Esophagus squamous epithelium (tissue), 5 donors: ENCODE measurements at regions not wholly inside any gene's neighbourhood (a gene's known extent, or its start where the extent isn't known, plus 50 kb on each side); places are given as distances from the start of the nearest gene placed in this dataset.

Experiments used
- DNase-seq: peaks from one replicate; lab custom pipeline; 2025; lab: John Stamatoyannopoulos, UW
- H3K27ac ChIP-seq, 4 donors: fragments of 200-600 bp; sonication (generic); one replicate each; pipeline ENCODE4 v1.5.1; 2016 to 2019; ENCODE audit warnings: mild to moderate bottlenecking in 1 of 4
- H3K27me3 ChIP-seq, 4 donors: fragments of 200-600 bp; sonication (generic); 1 replicate in 3 of 4; 2 replicates in 1 of 4; pipeline versions ENCODE4 v1.5.1 to v1.6.0; 2017 to 2021; ENCODE audit warnings: antibody characterized with exemption in 1 of 4
- H3K36me3 ChIP-seq, 3 donors: fragments of 200-600 bp; sonication (generic); one replicate each; pipeline ENCODE4 v1.5.1; 2016 to 2019
- H3K4me1 ChIP-seq, 3 donors: fragments of 200-600 bp; sonication (generic); one replicate each; pipeline ENCODE4 v1.5.1; 2017 to 2019
- H3K4me3 ChIP-seq, 4 donors: fragments of 200-600 bp; sonication (generic); 1 replicate in 3 of 4; 2 replicates in 1 of 4; pipeline ENCODE4 v1.5.1; 2016 to 2019; ENCODE audit warnings: mild to moderate bottlenecking in 2 of 4, moderate library complexity in 1 of 4
- H3K9me3 ChIP-seq, 3 donors: fragments of 200-600 bp; sonication (generic); one replicate each; pipeline ENCODE4 v1.5.1; 2016 to 2019
- CTCF ChIP-seq, 6 experiments: fragments of 450-650 bp in 4 of 6; fragments of 200-600 bp in 2 of 6; sonication (generic) in 2 of 6; IDR thresholded peaks; one replicate each; pipeline ENCODE4 v1.5.1; 2016 to 2019; ENCODE audit warnings: antibody characterized with exemption in 6 of 6, mild to moderate bottlenecking in 4 of 6, moderate library complexity in 4 of 6
- POLR2A ChIP-seq, 4 donors: fragments of 450-650 bp; IDR thresholded peaks; one replicate each; pipeline ENCODE4 v1.6.1; 2017; ENCODE audit warnings: antibody characterized with exemption in 4 of 4, mild to moderate bottlenecking in 4 of 4, moderate library complexity in 3 of 4
- WGBS, 2 donors: methylation state at CpG; one replicate each; pipeline ENCODE4 v1.1.5; 2018; 5-methylcytosine and 5-hydroxymethylcytosine counted together
- intact Hi-C: fragments of 100-400 bp; cut with DNase I; formaldehyde crosslinking; loops from one replicate; pipeline ENCODE4 v1.15.0; 2022
- donor health status: DM: yes; HTN: yes; CAD: no.

GRCh38 chr6:23562554-23562953 is 563.5 kb upstream of the NRSN1 start:
- Histone ChIP-seq H3K9me3 (peaks cover 0 to 7% (median 3%) of the 10 kb centered on the region in 3 donors), H3K27me3 (no peaks in the 10 kb centered on the region), H3K27ac (no peak overlapping the region), H3K36me3 (no peaks in the 10 kb centered on the region), H3K4me3 (no peak overlapping the region), H3K4me1 (no peaks in the 10 kb centered on the region)
- no peak for DNase-seq
- intact Hi-C loops: no loop called here
- WGBS, 2 donors: 46 to 77% methylated on average over 3 of the region's 3 CpGs
- TF ChIP-seq CTCF (IDR thresholded peaks at IDR 0.05) (no peak), POLR2A (IDR thresholded peaks at IDR 0.05) (no peak)

- intact Hi-C loops: no loop called here
These were observed 562.7 kb upstream of the NRSN1 start for GRCh38 chr6:23563323-23563722.

GRCh38 chr6:23566418-23566817 is 559.6 kb upstream of the NRSN1 start:
- Histone ChIP-seq H3K4me3 (no peak overlapping the region), H3K27me3 (no peaks in the 10 kb centered on the region), H3K9me3 (peaks cover 0 to 7% (median 3%) of the 10 kb centered on the region in 3 donors), H3K4me1 (no peaks in the 10 kb centered on the region), H3K36me3 (no peaks in the 10 kb centered on the region), H3K27ac (no peak overlapping the region)
- WGBS, 2 donors: 60 to 71% methylated on average over 4 of the region's 4 CpGs
- TF ChIP-seq CTCF (IDR thresholded peaks at IDR 0.05) (no peak), POLR2A (IDR thresholded peaks at IDR 0.05) (no peak)
- intact Hi-C loops: no loop called here
- no peak for DNase-seq

More at GRCh38 chr6:23563323-23563722, 562.7 kb upstream of the NRSN1 start:
- Histone ChIP-seq H3K27me3 (no peaks in the 10 kb centered on the region), H3K4me3 (no peak overlapping the region), H3K36me3 (no peaks in the 10 kb centered on the region), H3K4me1 (no peaks in the 10 kb centered on the region), H3K27ac (no peak overlapping the region), H3K9me3 (peaks cover 0 to 7% (median 3%) of the 10 kb centered on the region in 3 donors)
- TF ChIP-seq CTCF (IDR thresholded peaks at IDR 0.05): no peak
- no peak for TF ChIP-seq POLR2A (IDR thresholded peaks at IDR 0.05)
- DNase-seq: no peak
- WGBS, 2 donors: 61 to 71% methylated on average over 3 of the region's 3 CpGs

GRCh38 chr6:23568292-23568691 is 557.7 kb upstream of the NRSN1 start:
- no peak overlapping the region for H3K27ac ChIP-seq
- no peaks in the 10 kb centered on the region for H3K27me3 ChIP-seq
- 73 to 92% methylated on average over 1 of the region's 1 CpG for WGBS, 2 donors
- no peaks in the 10 kb centered on the region for H3K36me3 ChIP-seq
- no peak overlapping the region for H3K4me3 ChIP-seq
- intact Hi-C loops: no loop called here
- no peaks in the 10 kb centered on the region for H3K9me3 ChIP-seq
- no peaks in the 10 kb centered on the region for H3K4me1 ChIP-seq
- no peak for DNase-seq
- TF ChIP-seq POLR2A (IDR thresholded peaks at IDR 0.05): no peak
- no peak for TF ChIP-seq CTCF (IDR thresholded peaks at IDR 0.05)

- intact Hi-C loops: no loop called here
- no peaks in the 10 kb centered on the region for H3K4me1 ChIP-seq
- DNase-seq: no peak
- H3K36me3 ChIP-seq: no peaks in the 10 kb centered on the region
- 38 to 51% methylated on average over 5 of the region's 5 CpGs for WGBS, 2 donors
- TF ChIP-seq POLR2A (IDR thresholded peaks at IDR 0.05): no peak
- TF ChIP-seq CTCF (IDR thresholded peaks at IDR 0.05): no peak
- no peak overlapping the region for H3K27ac ChIP-seq
- H3K4me3 ChIP-seq: no peak overlapping the region
- H3K9me3 ChIP-seq: no peaks in the 10 kb centered on the region
- no peaks in the 10 kb centered on the region for H3K27me3 ChIP-seq
These were observed 541.8 kb upstream of the NRSN1 start for GRCh38 chr6:23584134-23584763.
